Amniotic stem cell (primary cell): ENCODE measurements at regions not wholly inside any gene's neighbourhood (a gene's known extent, or its start where the extent isn't known, plus 50 kb on each side); places are given as distances from the start of the nearest gene placed in this dataset.
"Not testable (repeated sequence)": the region's sequence is repeated elsewhere in the genome, so short reads cannot be mapped to it uniquely, and the experiment has no call there.

Experiments used
- DNase-seq: peaks from one replicate; lab custom pipeline; 2025; lab: John Stamatoyannopoulos, UW

DNA sequence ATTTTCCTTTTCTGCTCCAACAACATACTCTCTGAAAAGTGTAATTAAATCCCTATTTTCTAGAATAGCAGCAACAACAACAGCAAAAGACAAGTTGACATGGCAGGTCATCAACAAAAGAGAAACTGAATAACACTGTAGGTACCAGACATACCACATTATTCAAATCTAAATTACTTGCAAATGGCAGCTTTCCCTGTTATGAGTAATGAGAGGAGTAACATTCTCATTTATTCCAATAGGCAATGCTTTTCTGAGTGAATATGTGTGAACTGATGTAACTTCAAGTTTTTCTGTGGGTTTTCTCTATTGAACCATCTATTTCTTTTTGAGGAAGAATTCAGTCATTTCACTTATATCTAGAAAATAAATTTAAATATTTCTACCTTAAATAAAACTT, 501.5 kb downstream of the TRIB2 start:
- no peak for DNase-seq

DNA sequence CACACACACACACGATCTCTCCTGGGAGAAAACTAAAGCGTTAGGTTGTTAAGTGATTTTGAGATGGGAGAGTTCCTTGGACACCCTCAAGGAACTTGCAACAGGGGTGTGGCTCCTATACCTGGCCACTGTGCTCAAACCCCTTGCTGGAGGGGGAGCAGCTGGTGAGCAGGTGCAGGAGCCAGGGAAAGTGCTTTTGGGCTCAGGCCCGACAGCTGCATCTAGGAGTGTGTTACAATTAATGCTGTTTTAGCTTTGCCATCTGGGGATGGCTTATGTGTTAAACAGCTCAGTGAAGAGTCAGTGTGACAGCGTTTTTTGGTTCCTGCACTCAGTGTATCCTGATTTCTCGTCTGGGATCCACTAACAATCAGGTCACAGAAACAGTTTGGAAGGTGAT, 510.8 kb downstream of the TRIB2 start:
- DNase-seq = no peak

DNA sequence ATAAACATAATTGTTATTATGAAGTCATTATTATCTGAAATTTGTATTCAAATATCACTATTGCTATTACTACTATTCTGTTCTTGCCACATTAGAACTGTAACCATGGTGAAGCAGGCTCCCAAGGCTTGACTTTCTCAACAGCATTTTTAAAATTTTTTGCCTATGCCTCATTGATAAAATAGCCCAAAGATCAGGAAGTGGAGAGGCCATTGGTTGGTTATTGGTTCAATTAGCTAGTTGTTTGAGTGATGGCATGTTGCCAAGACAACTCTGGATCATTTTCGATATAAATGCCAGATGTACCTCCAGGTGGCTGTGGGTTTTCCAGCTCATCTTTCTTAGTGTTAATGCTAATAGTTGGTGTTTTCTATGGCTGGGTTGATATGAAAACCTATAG, 513.5 kb downstream of the TRIB2 start:
- no peak for DNase-seq

- no peak for DNase-seq
Observed at GRCh38 chr2:13240061-13240460, 523.3 kb downstream of the TRIB2 start.

DNA sequence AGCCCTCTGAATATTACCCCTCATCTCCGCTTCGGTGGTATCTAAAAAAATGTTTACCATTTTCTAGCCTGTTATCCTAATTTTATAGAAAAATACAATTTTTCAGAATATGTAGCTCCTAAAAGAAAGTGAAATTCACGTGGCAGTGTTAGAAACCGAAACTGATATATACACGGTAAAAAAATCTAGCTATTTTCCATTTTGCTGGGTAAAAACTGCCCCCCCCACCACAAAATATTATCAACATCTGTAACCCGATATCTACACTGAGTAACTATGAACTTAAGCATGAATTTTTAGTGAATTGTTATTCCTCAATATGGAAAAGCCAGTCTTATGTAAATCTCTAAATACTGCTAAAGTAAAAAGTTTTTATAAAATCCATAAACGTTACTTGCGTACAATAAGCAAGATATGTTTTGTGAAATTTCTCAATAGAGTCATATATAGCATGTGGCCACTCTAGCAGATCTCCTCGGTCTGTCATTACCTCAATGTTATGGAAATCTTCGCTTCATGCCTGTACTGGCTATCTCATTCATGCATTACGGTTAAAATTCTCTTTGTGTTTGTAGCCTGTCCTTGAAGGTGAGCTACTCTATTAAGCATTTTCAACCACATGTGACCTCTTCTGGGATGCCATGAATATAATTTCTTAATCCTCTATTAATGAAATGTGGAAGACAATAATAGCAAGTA, 524.2 kb downstream of the TRIB2 start:
- no peak for DNase-seq

DNA sequence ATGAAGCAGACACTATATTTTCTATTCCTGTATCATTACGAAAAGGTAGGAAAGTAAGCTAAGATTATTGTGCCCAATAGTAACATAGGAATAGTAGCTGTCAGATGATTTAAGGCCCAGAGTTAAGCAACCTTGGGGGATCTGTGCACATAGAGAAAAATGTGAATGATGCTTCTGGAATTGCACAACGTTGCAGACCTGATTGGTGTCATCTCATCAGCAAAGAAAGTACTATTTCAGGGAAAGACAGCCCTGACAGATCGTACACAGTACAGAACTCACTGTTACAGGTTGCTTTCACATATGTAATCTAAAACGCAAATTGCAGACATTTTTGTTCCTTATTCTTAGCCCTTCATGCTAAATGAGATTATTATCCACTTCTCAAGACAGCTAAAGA, 535.9 kb downstream of the TRIB2 start:
- DNase-seq = no peak

DNA sequence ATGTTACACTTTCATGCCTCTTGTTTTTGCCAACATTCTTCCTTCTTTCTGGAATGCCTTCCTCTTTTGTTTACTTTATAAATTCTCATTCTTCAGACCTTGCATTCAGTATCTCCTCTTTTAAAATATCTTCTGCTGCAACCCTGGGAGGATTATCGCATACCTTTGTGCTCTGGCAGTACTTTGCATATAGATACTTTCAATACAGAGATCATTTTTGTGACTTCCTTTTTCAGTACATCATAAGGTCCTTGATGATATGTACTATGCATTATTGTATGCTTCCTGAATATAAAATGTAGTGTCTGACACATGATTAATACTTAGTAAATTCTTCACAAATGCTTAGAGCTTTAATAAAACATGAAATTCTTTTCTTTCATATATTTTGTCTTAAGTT, 538.7 kb downstream of the TRIB2 start:
- no peak for DNase-seq

- no peak for DNase-seq
Observed at GRCh38 chr2:13260402-13260801, 543.7 kb downstream of the TRIB2 start.

- no peak for DNase-seq
Observed at GRCh38 chr2:13266166-13266565, 549.4 kb downstream of the TRIB2 start.

- no peak for DNase-seq
Observed at GRCh38 chr2:13284688-13285087, 568.0 kb downstream of the TRIB2 start.

GRCh38 chr2:13289310-13289709, 572.6 kb downstream of the TRIB2 start:
- no peak for DNase-seq

- DNase-seq = not testable (repeated sequence)
Observed at GRCh38 chr2:13308478-13308805, 591.7 kb downstream of the TRIB2 start.

DNA sequence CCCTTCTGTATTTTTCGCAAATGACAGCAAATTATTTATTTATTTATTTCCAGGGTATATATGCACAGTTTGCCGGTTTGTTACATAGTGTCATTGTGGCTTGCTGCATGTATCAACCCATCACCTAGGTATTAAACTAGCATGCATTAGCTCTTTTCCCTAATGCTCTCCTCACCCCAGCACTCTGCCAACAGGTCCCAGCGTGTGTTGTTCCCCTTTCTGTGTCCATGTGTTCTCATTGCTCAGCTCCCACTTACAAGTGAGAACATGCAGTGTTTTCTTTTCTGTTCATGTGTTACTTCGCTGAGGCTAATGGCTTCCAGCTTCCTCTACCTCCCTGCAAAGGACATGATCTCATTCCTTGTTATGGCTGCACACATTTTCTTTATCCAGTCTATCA, 592.3 kb downstream of the TRIB2 start:
- no peak for DNase-seq

DNA sequence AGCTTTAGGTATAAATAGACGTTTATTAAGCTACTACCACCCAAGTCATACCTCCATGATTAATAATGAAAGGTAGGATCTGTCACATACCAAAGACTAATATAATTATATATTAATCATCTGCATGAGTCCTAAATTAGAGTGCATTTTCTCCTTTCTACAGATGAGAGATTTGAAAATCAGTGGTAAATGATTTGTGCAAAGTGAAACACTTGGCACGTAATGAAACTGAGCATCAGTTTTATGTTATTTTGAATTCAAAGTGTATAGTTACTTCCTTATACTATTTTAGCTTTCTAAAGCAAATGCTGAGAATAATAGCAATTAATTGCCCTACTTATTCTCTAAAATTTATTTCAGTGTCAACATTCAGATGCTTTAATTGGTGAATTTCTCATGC, 615.3 kb downstream of the TRIB2 start:
- DNase-seq = no peak

- not testable (repeated sequence) for DNase-seq
Observed at GRCh38 chr2:13334071-13334470, 617.3 kb downstream of the TRIB2 start.

DNA sequence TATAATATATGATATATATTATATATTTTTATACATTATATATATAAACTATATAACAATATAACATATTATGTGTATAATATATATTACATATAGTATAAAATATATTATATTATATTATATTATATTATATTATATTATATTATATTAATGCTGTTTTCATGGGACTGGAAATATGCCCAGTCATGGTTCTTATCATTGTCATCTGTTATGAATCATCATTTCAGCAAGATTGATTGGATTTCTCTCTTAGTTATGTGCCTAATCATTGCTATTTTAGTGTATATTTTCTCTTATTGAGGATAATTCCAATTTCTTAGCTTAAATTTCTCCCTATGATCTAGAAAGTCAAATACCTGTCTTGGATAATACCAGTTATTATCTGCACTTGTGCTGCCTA, 617.8 kb downstream of the TRIB2 start:
- no peak for DNase-seq

- DNase-seq = no peak
Observed at GRCh38 chr2:13335862-13336535, 619.3 kb downstream of the TRIB2 start.

DNA sequence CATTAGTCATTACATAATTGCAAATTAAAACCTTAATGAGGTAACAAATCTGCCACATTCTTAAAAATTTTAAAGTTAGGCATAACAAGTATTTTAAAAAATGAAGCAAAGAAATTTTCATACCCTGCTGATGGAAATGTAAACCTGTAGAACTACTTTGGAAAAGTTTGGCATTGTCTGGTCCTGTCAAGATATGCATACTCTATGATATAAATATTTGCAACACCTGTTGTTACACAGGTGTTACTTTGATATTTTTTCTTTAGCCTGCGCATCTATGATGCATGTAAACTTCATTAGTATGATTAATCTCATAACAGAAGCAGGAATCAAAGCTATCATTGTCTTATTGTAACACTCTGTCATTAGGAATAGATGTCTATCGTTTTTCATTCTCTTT, 634.3 kb downstream of the TRIB2 start:
- DNase-seq = no peak

GRCh38 chr2:13353083-13353482, 636.3 kb downstream of the TRIB2 start:
- no peak for DNase-seq

- no peak for DNase-seq
Observed at GRCh38 chr2:13354031-13354430, 637.3 kb downstream of the TRIB2 start.

DNA sequence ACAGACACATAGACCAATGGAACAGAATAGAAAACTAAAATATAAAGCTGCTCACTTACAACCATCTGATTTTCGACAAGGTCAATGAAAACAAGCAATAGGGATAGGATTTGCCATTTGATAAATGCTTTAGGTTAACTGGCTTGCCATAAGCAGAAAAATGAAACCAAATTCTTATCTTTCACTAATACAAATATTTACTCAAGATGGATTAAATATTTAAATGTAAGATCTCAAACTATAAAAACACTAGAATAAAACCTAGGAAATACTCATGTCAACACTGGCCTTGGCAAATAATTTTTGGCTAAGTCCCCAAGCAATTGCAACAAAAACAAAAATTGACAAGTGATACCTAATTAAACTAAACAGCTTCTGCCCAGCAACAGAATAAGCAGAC, 665.2 kb downstream of the TRIB2 start:
- not testable (repeated sequence) for DNase-seq

DNA sequence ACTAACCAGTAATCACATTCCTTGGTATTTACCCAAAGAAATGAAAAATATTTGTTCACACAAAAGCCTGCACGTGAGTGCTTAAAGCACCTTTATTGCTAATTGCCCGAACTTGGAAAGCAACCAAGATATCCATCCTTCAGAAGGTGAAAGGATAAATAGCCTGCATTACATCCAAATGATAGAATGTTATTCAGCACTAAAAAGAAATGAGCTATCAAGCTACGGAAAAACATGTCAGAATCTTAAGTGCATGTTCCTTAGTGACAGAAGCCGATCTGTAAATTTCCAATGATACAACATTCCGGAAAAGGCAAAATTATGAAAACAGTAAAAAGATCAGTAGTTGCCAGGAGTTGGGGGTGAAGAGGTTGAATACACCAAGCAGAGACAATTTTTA, 672.4 kb downstream of the TRIB2 start:
- DNase-seq = not testable (repeated sequence)

DNA sequence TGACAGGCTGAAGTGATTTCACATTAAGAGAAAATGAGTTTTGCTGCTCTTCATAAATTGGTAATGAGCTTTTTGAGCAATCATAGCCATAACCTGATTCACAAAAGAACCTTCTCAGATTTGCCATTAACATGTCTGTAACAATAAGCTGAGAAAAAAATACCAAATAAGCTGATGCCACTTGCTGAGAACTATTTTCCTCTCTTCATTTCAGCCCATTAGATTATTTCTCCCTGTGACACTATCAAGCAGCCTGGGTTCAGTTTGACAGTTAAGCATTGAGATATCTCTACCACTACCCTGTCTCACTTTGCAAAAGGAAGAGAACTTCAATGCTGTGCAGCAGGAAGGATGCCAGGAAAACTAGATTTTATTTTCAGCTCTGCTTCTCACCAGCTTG, 673.9 kb downstream of the TRIB2 start:
- no peak for DNase-seq

DNA sequence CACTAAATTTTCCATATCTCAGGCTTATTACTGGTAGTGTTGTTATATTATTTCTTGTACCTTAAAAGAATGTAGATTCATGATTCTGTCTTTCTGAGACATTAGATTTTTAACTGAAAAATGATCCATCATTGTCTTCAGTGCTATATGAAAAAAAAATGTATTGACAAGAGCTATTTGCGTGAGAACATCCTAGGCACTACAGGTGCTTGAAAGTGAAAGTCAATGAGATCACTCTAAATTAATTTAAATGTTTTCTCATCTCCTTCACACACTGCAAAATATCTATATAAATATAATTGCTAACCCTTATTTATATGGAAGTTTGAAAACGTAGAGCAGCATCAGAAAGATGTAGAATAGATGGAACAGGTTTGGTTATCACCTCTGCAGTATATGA, 684.6 kb downstream of the TRIB2 start:
- no peak for DNase-seq
